MCF 10A (cell line): ENCODE measurements at regions not wholly inside any gene's neighbourhood (a gene's known extent, or its start where the extent isn't known, plus 50 kb on each side); places are given as distances from the start of the nearest gene placed in this dataset.

Experiments
- BruUV-seq: library from RNA; stranded (reverse); fragments of 400-500 nt; replicated peaks from 2 replicates; lab custom pipeline; 2021; lab: Mats Ljungman, UMichigan
- CTCF ChIA-PET: fragments of 300-600 bp; sonication (Branson Sonifier 250); formaldehyde crosslinking; extraction: SDS; loops from one replicate; lab custom pipeline; 2021; ENCODE audit warnings: antibody characterized with exemption, inconsistent platforms; lab: Yijun Ruan, JAX
- POLR2A ChIA-PET: fragments of 300-600, 350-650 bp; sonication (Branson Sonifier 250); formaldehyde crosslinking; extraction: SDS; loops from one replicate; lab custom pipeline; 2020; ENCODE audit warnings: antibody characterized with exemption, inconsistent platforms; lab: Yijun Ruan, JAX
- DNase-seq: peaks from one replicate; pipeline ENCODE4 v3.0.0-alpha.2; 2018; ENCODE audit not compliant: unreplicated experiment
- H3K27ac Mint-ChIP-seq: one replicate; pipeline ENCODE4 v1.8.0; 2022; ENCODE audit warnings: mild to moderate bottlenecking, low read depth, mixed read lengths; ENCODE audit not compliant: unreplicated experiment
- H3K27me3 Mint-ChIP-seq: one replicate; pipeline ENCODE4 v1.8.0; 2022; ENCODE audit warnings: mixed read lengths; ENCODE audit not compliant: insufficient read depth, unreplicated experiment
- H3K36me3 Mint-ChIP-seq: one replicate; pipeline ENCODE4 v1.8.0; 2022; ENCODE audit warnings: mild to moderate bottlenecking, moderate library complexity, mixed read lengths; ENCODE audit not compliant: insufficient read depth, unreplicated experiment
- H3K4me1 Mint-ChIP-seq: one replicate; pipeline ENCODE4 v1.8.0; 2022; ENCODE audit warnings: mixed read lengths; ENCODE audit not compliant: insufficient read depth, unreplicated experiment
- H3K4me3 Mint-ChIP-seq: one replicate; pipeline ENCODE4 v1.8.0; 2022; ENCODE audit warnings: mild to moderate bottlenecking, moderate library complexity, mixed read lengths; ENCODE audit not compliant: unreplicated experiment
- H3K9me3 Mint-ChIP-seq: one replicate; pipeline ENCODE4 v1.8.0; 2022; ENCODE audit warnings: mixed read lengths; ENCODE audit not compliant: unreplicated experiment
- CTCF ChIP-seq: fragments of 200-600 bp; IDR thresholded peaks from one replicate; pipeline ENCODE4 v1.8.0; 2022; ENCODE audit warnings: antibody characterized with exemption, mild to moderate bottlenecking; ENCODE audit not compliant: unreplicated experiment
- intact Hi-C: fragments of 100-400 bp; cut with micrococcal nuclease; formaldehyde crosslinking; loops from 2 replicates; pipeline ENCODE4 v1.14.1; 2022

GRCh38 chr2:207241198-207241597, 75.5 kb upstream of the KLF7 start:
- ChIA-PET CTCF (no interaction called here), POLR2A (interaction anchor here (0.6 to 6.8 kb wide), 4 partner anchors 8 to 89 kb away, joined by 3 to 172 read pairs (median 67); partner anchors contain the start of gene KLF7)
- no peak for TF ChIP-seq CTCF
- Mint-ChIP-seq H3K9me3 (no peaks in the 10 kb centered on the region), H3K4me3 (no peak overlapping the region), H3K27ac (no peak overlapping the region), H3K4me1 (peaks cover 9% of the 10 kb centered on the region), H3K27me3 (no peaks in the 10 kb centered on the region), H3K36me3 (no peaks in the 10 kb centered on the region)
- BruUV-seq: no TSS peak
- DNase-seq: peak; percentile 39
- intact Hi-C loops: no loop called here

- CTCF ChIA-PET: interaction anchor here (0.6 kb wide), 1 partner anchor 13 kb away, joined by 3 read pairs; no protein-coding TSS in a partner anchor
- no peaks in the 10 kb centered on the region for H3K27me3 Mint-ChIP-seq
- H3K4me3 Mint-ChIP-seq: no peak overlapping the region
- H3K9me3 Mint-ChIP-seq: no peaks in the 10 kb centered on the region
- peaks cover 14% of the 10 kb centered on the region for H3K4me1 Mint-ChIP-seq
- no TSS peak for BruUV-seq
- TF ChIP-seq CTCF: no peak
- POLR2A ChIA-PET: interaction anchor here (0.6 to 2.4 kb wide), 5 partner anchors 11 to 79 kb away, joined by 3 to 11 read pairs (median 3); partner anchors contain the start of gene KLF7
- no peaks in the 10 kb centered on the region for H3K36me3 Mint-ChIP-seq
- DNase-seq: no peak
- intact Hi-C loops: no loop called here
- peak overlapping the region; percentile 32 for H3K27ac Mint-ChIP-seq
Observed at GRCh38 chr2:207243601-207244000, 77.9 kb upstream of the KLF7 start.

GRCh38 chr2:207244971-207245925, 79.5 kb upstream of the KLF7 start:
- intact Hi-C loops: no loop called here
- Mint-ChIP-seq H3K27ac (no peak overlapping the region), H3K36me3 (no peaks in the 10 kb centered on the region), H3K4me1 (peaks cover 29% of the 10 kb centered on the region), H3K9me3 (no peaks in the 10 kb centered on the region), H3K4me3 (no peak overlapping the region), H3K27me3 (no peaks in the 10 kb centered on the region)
- TF ChIP-seq CTCF: no peak
- DNase-seq: no peak
- ChIA-PET POLR2A (interaction anchor here (0.9 to 2.4 kb wide), 4 partner anchors 9 to 83 kb away, joined by 3 to 11 read pairs (median 4); no protein-coding TSS in a partner anchor), CTCF (interaction anchor here (0.7 to 1.1 kb wide), 3 partner anchors 83 to 464 kb away, joined by 3 to 5 read pairs (median 3); no protein-coding TSS in a partner anchor)
- BruUV-seq: no TSS peak
